WTC11 (cell line): ENCODE measurements at regions not wholly inside any gene's neighbourhood (a gene's known extent, or its start where the extent isn't known, plus 50 kb on each side); places are given as distances from the start of the nearest gene placed in this dataset.

ENCODE experiments used
- ATAC-seq: fragments of 200-7000 bp; cut with Tn5 transposase; 2 replicates; pipeline ENCODE4 v1.10.0; 2021; ENCODE audit warnings: mild to moderate bottlenecking, moderate library complexity
- CTCF ChIA-PET: fragments of 300-600 bp; sonication (Branson Sonifier 250); formaldehyde crosslinking; loops from one replicate; lab custom pipeline; 2021; ENCODE audit warnings: antibody characterized with exemption; lab: Charles Lee
- POLR2A ChIA-PET: fragments of 350-600 bp; sonication (Branson Sonifier 250); formaldehyde crosslinking; loops from one replicate; lab custom pipeline; 2021; ENCODE audit warnings: antibody characterized with exemption; lab: Charles Lee
- DNase-seq: peaks from one replicate; pipeline ENCODE4 v3.0.0; 2021; ENCODE audit warnings: low spot score
- H3K27ac Mint-ChIP-seq: 2 replicates; pipeline ENCODE4 v1.8.0; 2021; ENCODE audit warnings: mixed read lengths
- H3K27me3 Mint-ChIP-seq: 2 replicates; pipeline ENCODE4 v1.8.0; 2021; ENCODE audit warnings: low read depth, mild to moderate bottlenecking, moderate library complexity, mixed read lengths
- H3K36me3 Mint-ChIP-seq: 2 replicates; pipeline ENCODE4 v1.8.0; 2021; ENCODE audit warnings: mixed read lengths
- H3K4me1 Mint-ChIP-seq: 2 replicates; pipeline ENCODE4 v1.8.0; 2022; ENCODE audit warnings: mixed read lengths
- H3K4me3 Mint-ChIP-seq: 2 replicates; pipeline ENCODE4 v1.8.0; 2021; ENCODE audit warnings: mild to moderate bottlenecking, moderate library complexity, mixed read lengths
- H3K9me3 Mint-ChIP-seq: 2 replicates; pipeline ENCODE4 v1.8.0; 2021; ENCODE audit warnings: mixed read lengths
- CREM ChIP-seq: sonication (generic); formaldehyde crosslinking; IDR thresholded peaks from 2 replicates; pipeline ENCODE4 v1.8.1; 2022; ENCODE audit warnings: mild to moderate bottlenecking, missing genetic modification reagents, moderate library complexity
- CTCF ChIP-seq: fragments of 200-600 bp; IDR thresholded peaks from 2 replicates; pipeline ENCODE4 v1.8.0; 2022; ENCODE audit warnings: antibody characterized with exemption
- FOXP1 ChIP-seq: sonication (generic); formaldehyde crosslinking; IDR thresholded peaks from 2 replicates; pipeline ENCODE4 v1.8.0; 2022; ENCODE audit warnings: missing genetic modification reagents, mild to moderate bottlenecking, moderate library complexity, borderline replicate concordance
- GRHL2 ChIP-seq: fragments of 250-450 bp; sonication (Bioruptor Pico); IDR thresholded peaks from 2 replicates; pipeline ENCODE4 v1.8.0; 2022; ENCODE audit warnings: mild to moderate bottlenecking, moderate library complexity; ENCODE audit not compliant: insufficient replicate concordance, severe bottlenecking
- MLX ChIP-seq: sonication (generic); formaldehyde crosslinking; IDR thresholded peaks from 2 replicates; pipeline ENCODE4 v1.8.1; 2023; ENCODE audit warnings: mild to moderate bottlenecking, missing genetic modification reagents, moderate library complexity
- NFE2L1 ChIP-seq: sonication (generic); formaldehyde crosslinking; IDR thresholded peaks from 2 replicates; pipeline ENCODE4 v1.8.1; 2023; ENCODE audit warnings: missing genetic modification reagents
- SOX15 ChIP-seq: fragments of 250-450 bp; sonication (Bioruptor Pico); IDR thresholded peaks from 2 replicates; pipeline ENCODE4 v1.9.0; 2021; ENCODE audit warnings: mild to moderate bottlenecking
- SP1 ChIP-seq: sonication (generic); formaldehyde crosslinking; conservative IDR thresholded peaks from 2 replicates; pipeline ENCODE4 v1.8.1; 2022; ENCODE audit warnings: missing genetic modification reagents
- TP53 ChIP-seq: sonication (generic); formaldehyde crosslinking; IDR thresholded peaks from 2 replicates; pipeline ENCODE4 v1.8.1; 2023; ENCODE audit warnings: mild to moderate bottlenecking, missing genetic modification reagents
- ZNF317 ChIP-seq: sonication (generic); formaldehyde crosslinking; IDR thresholded peaks from 2 replicates; pipeline ENCODE4 v1.8.1; 2023; ENCODE audit warnings: low read depth, mild to moderate bottlenecking, moderate library complexity, missing genetic modification reagents, borderline replicate concordance
- ZNF416 ChIP-seq: fragments of 250-450 bp; sonication (Bioruptor Pico); IDR thresholded peaks from 2 replicates; pipeline ENCODE4 v1.9.0; 2021; ENCODE audit warnings: mild to moderate bottlenecking, inconsistent platforms
- TF ChIP-seq, protein P1 (sequence below): sonication (generic); formaldehyde crosslinking; IDR thresholded peaks from 2 replicates; pipeline ENCODE4 v1.8.1; 2022; ENCODE audit warnings: low read depth, mild to moderate bottlenecking, moderate library complexity, missing genetic modification reagents, borderline replicate concordance
- TF ChIP-seq, protein P2 (sequence below): sonication (generic); formaldehyde crosslinking; IDR thresholded peaks from 2 replicates; pipeline ENCODE4 v1.8.0; 2023; ENCODE audit warnings: missing genetic modification reagents, mild to moderate bottlenecking, borderline replicate concordance
- TF ChIP-seq, protein P3 (sequence below): sonication (generic); formaldehyde crosslinking; IDR thresholded peaks from 2 replicates; pipeline ENCODE4 v1.8.1; 2022; ENCODE audit warnings: low read depth, missing genetic modification reagents, borderline replicate concordance
- TF ChIP-seq, protein P4 (sequence below): fragments of 250-450 bp; sonication (Bioruptor Pico); IDR thresholded peaks from 2 replicates; pipeline ENCODE4 v1.9.0; 2021; ENCODE audit warnings: mild to moderate bottlenecking, borderline replicate concordance

DNA sequence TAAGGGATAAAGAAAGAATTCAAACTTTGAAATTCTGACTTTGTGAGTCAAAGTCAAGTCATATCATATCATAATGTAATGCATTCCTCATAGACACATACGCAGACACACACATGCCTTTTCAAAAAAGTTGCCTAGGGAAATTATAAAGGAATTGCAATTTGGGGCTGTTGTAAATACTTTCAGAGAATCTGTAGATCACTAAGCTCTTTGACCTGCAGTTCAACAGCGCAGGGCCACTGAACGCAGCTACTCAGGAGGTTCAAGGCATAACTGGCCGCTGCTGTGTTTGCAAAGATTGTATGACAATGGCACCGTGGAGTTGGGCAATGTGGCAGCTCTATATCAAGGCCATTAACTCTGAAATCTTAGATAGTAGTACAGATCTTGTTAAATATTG, 188.4 kb upstream of the THRB start:
- ATAC-seq (no peak), DNase-seq (no peak)
- H3K4me1 Mint-ChIP-seq, result peaks cover 23% of the 10 kb centered on the region
- no peak for TF ChIP-seq ZNF317 (CRISPR knock-in tag)
- TF ChIP-seq GRHL2 (CRISPR knock-in tag), result no peak
- TF ChIP-seq NFE2L1, result no peak
- TF ChIP-seq, protein P1, sequence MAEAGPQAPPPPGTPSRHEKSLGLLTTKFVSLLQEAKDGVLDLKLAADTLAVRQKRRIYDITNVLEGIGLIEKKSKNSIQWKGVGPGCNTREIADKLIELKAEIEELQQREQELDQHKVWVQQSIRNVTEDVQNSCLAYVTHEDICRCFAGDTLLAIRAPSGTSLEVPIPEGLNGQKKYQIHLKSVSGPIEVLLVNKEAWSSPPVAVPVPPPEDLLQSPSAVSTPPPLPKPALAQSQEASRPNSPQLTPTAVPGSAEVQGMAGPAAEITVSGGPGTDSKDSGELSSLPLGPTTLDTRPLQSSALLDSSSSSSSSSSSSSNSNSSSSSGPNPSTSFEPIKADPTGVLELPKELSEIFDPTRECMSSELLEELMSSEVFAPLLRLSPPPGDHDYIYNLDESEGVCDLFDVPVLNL (CRISPR knock-in tag), result no peak
- TF ChIP-seq, all 79 proteins: peak for 0
- Mint-ChIP-seq H3K36me3 (no peaks in the 10 kb centered on the region), H3K9me3 (peaks cover 9% of the 10 kb centered on the region; the same call in 1 of the 2 replicates), H3K4me3 (no peak overlapping the region), H3K27ac (no peak overlapping the region), H3K27me3 (no peaks in the 10 kb centered on the region)
- ChIA-PET POLR2A (no interaction called here), CTCF (interaction anchor here (0.9 to 2.7 kb wide), 10 partner anchors 42 to 670 kb away, joined by 3 to 18 read pairs (median 4); no protein-coding TSS in a partner anchor)

DNA sequence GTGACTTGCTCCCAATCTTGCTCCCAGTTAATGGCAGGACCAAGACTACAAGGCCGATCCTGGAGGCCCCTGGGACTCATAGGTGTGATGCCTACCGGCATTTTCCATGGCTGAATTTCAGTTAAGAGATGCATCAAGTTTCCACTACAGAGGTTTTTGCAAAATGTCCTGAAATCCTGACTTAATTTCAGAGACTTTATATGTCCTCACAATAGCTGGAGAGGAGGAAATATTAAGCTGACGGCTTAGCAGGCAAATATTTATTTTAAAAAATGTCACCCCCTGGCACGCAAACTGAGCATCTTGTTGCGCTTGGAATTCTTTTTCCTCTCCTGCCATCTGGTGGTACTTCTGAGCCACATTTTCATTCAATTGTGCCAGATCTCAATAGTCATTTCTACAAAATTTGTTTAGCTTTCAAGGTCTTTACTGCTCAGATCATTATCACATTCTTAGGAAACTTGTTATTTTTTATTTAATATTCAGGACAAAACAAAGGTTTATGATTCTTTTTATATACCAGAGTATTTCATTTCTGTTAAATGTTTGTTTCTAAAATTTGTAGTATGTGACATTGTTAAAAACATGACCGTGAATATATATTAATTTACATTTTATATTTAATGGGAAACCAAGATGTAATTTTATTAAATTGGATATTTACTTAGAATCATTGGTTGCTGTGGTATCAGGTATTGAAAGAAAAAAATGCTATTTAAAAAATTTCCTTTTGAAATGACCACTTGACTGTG, 189.2 kb upstream of the THRB start:
- H3K4me3 Mint-ChIP-seq, result no peak overlapping the region
- H3K27ac Mint-ChIP-seq, result no peak overlapping the region
- DNase-seq (no peak), ATAC-seq (peak; percentile 20; the same call in 1 of the 2 replicates)
- peaks cover 9% of the 10 kb centered on the region; the same call in 1 of the 2 replicates for H3K9me3 Mint-ChIP-seq
- POLR2A ChIA-PET, result interaction anchor here (0.5 to 0.6 kb wide), 2 partner anchors 787 to 1099 kb away, joined by 3 to 4 read pairs; partner anchors contain the start of gene NGLY1
- H3K36me3 Mint-ChIP-seq, result no peaks in the 10 kb centered on the region
- peaks cover 30% of the 10 kb centered on the region for H3K4me1 Mint-ChIP-seq
- H3K27me3 Mint-ChIP-seq, result no peaks in the 10 kb centered on the region
- CTCF ChIA-PET, result interaction anchor here (0.6 to 2.7 kb wide), 19 partner anchors 10 to 684 kb away, joined by 3 to 18 read pairs (median 4); no protein-coding TSS in a partner anchor
- TF ChIP-seq, protein P2, sequence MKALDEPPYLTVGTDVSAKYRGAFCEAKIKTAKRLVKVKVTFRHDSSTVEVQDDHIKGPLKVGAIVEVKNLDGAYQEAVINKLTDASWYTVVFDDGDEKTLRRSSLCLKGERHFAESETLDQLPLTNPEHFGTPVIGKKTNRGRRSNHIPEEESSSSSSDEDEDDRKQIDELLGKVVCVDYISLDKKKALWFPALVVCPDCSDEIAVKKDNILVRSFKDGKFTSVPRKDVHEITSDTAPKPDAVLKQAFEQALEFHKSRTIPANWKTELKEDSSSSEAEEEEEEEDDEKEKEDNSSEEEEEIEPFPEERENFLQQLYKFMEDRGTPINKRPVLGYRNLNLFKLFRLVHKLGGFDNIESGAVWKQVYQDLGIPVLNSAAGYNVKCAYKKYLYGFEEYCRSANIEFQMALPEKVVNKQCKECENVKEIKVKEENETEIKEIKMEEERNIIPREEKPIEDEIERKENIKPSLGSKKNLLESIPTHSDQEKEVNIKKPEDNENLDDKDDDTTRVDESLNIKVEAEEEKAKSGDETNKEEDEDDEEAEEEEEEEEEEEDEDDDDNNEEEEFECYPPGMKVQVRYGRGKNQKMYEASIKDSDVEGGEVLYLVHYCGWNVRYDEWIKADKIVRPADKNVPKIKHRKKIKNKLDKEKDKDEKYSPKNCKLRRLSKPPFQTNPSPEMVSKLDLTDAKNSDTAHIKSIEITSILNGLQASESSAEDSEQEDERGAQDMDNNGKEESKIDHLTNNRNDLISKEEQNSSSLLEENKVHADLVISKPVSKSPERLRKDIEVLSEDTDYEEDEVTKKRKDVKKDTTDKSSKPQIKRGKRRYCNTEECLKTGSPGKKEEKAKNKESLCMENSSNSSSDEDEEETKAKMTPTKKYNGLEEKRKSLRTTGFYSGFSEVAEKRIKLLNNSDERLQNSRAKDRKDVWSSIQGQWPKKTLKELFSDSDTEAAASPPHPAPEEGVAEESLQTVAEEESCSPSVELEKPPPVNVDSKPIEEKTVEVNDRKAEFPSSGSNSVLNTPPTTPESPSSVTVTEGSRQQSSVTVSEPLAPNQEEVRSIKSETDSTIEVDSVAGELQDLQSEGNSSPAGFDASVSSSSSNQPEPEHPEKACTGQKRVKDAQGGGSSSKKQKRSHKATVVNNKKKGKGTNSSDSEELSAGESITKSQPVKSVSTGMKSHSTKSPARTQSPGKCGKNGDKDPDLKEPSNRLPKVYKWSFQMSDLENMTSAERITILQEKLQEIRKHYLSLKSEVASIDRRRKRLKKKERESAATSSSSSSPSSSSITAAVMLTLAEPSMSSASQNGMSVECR (CRISPR knock-in tag), result no peak
- TF ChIP-seq SOX15 (CRISPR knock-in tag) (no peak), CREM (CRISPR knock-in tag) (no peak), MLX (CRISPR knock-in tag) (no peak), FOXP1 (no peak), TP53 (CRISPR knock-in tag) (no peak), ZNF416 (CRISPR knock-in tag) (no peak), SP1 (CRISPR knock-in tag) (no peak), CTCF (no peak)
- TF ChIP-seq, protein P3, sequence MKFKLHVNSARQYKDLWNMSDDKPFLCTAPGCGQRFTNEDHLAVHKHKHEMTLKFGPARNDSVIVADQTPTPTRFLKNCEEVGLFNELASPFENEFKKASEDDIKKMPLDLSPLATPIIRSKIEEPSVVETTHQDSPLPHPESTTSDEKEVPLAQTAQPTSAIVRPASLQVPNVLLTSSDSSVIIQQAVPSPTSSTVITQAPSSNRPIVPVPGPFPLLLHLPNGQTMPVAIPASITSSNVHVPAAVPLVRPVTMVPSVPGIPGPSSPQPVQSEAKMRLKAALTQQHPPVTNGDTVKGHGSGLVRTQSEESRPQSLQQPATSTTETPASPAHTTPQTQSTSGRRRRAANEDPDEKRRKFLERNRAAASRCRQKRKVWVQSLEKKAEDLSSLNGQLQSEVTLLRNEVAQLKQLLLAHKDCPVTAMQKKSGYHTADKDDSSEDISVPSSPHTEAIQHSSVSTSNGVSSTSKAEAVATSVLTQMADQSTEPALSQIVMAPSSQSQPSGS (CRISPR knock-in tag), result no peak
- TF ChIP-seq, protein P4, sequence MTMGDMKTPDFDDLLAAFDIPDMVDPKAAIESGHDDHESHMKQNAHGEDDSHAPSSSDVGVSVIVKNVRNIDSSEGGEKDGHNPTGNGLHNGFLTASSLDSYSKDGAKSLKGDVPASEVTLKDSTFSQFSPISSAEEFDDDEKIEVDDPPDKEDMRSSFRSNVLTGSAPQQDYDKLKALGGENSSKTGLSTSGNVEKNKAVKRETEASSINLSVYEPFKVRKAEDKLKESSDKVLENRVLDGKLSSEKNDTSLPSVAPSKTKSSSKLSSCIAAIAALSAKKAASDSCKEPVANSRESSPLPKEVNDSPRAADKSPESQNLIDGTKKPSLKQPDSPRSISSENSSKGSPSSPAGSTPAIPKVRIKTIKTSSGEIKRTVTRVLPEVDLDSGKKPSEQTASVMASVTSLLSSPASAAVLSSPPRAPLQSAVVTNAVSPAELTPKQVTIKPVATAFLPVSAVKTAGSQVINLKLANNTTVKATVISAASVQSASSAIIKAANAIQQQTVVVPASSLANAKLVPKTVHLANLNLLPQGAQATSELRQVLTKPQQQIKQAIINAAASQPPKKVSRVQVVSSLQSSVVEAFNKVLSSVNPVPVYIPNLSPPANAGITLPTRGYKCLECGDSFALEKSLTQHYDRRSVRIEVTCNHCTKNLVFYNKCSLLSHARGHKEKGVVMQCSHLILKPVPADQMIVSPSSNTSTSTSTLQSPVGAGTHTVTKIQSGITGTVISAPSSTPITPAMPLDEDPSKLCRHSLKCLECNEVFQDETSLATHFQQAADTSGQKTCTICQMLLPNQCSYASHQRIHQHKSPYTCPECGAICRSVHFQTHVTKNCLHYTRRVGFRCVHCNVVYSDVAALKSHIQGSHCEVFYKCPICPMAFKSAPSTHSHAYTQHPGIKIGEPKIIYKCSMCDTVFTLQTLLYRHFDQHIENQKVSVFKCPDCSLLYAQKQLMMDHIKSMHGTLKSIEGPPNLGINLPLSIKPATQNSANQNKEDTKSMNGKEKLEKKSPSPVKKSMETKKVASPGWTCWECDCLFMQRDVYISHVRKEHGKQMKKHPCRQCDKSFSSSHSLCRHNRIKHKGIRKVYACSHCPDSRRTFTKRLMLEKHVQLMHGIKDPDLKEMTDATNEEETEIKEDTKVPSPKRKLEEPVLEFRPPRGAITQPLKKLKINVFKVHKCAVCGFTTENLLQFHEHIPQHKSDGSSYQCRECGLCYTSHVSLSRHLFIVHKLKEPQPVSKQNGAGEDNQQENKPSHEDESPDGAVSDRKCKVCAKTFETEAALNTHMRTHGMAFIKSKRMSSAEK (CRISPR knock-in tag), result no peak
